HCT116 (cell line): ENCODE measurements at regions not wholly inside any gene's neighbourhood (a gene's known extent, or its start where the extent isn't known, plus 50 kb on each side); places are given as distances from the start of the nearest gene placed in this dataset.

Experiments used
- ATAC-seq: fragments of 200-7000 bp; cut with Tn5 transposase; 2 replicates; pipeline ENCODE4 v1.9.1; 2020; ENCODE audit warnings: mild to moderate bottlenecking, moderate library complexity
- BruUV-seq: library from RNA; stranded (reverse); fragments of 400-500 nt; replicated peaks from 2 replicates; lab custom pipeline; 2021; lab: Mats Ljungman, UMichigan
- CTCF ChIA-PET: fragments of 300-600 bp; sonication (Branson Sonifier 250); formaldehyde crosslinking; loops from one replicate; lab custom pipeline; 2021; ENCODE audit warnings: antibody characterized with exemption; lab: Charles Lee
- POLR2A ChIA-PET: fragments of 300-600, 350-600 bp; sonication (Branson Sonifier 250); formaldehyde crosslinking; loops from one replicate; lab custom pipeline; 2021; ENCODE audit warnings: antibody characterized with exemption; lab: Charles Lee
- RAD21 ChIA-PET, 2 experiments: fragments of 300-600 bp; sonication (Branson Sonifier 250); formaldehyde crosslinking; loops; one replicate each; lab custom pipeline; 2023; ENCODE audit warnings: low total read pairs in 2 of 2; ENCODE audit not compliant: uncharacterized antibody in 2 of 2, unreplicated experiment in 2 of 2, low non-redundant PET in 1 of 2; lab: Charles Lee
- DNase-seq: peaks from one replicate; pipeline ENCODE4 v3.0.0-alpha.2; 2010; ENCODE audit warnings: low read depth, low spot score
- H2AFZ ChIP-seq: fragments of 200-600 bp; shearing (Covaris generic), sonication (generic); 2 replicates; pipeline ENCODE4 v1.6.1; 2017; ENCODE audit warnings: low read depth, mixed run types, mixed read lengths, antibody characterized with exemption, low read length; ENCODE audit not compliant: poor library complexity, severe bottlenecking
- H3K27ac ChIP-seq: 2 replicates; pipeline ENCODE4 v1.5.1; 2012; ENCODE audit warnings: low read depth, low read length
- H3K27me3 ChIP-seq: fragments of 200-600 bp; sonication (generic); 2 replicates; pipeline ENCODE4 v1.6.1; 2016; ENCODE audit warnings: mixed run types, low read length, mixed read lengths; ENCODE audit not compliant: insufficient read depth
- H3K36me3 ChIP-seq, 2 experiments: fragments of 200-500 bp in 1 of 2; fragments of 200-600 bp in 1 of 2; sonication (Bioruptor generic) in 1 of 2; sonication (generic) in 1 of 2; 2 replicates each; pipeline versions ENCODE4 v1.5.1 to v1.6.1; 2014 to 2016; ENCODE audit warnings: low read length in 2 of 2, inconsistent platforms in 1 of 2, mixed read lengths in 1 of 2, mixed run types in 1 of 2; ENCODE audit not compliant: insufficient read depth in 2 of 2, control insufficient read depth in 1 of 2
- H3K4me1 ChIP-seq, 2 experiments: fragments of 200-600 bp in 1 of 2; sonication (generic) in 1 of 2; 2 replicates each; pipeline versions ENCODE4 v1.5.1 to v1.6.1; 2012 to 2017; ENCODE audit warnings: low read length in 2 of 2, inconsistent platforms in 1 of 2, mild to moderate bottlenecking in 1 of 2, mixed read lengths in 1 of 2, mixed run types in 1 of 2, moderate library complexity in 1 of 2; ENCODE audit not compliant: insufficient read depth in 2 of 2, control insufficient read depth in 1 of 2
- H3K4me2 ChIP-seq: fragments of 200-600 bp; sonication (generic); 2 replicates; pipeline ENCODE4 v1.6.1; 2017; ENCODE audit warnings: mixed run types, low read length, mixed read lengths
- H3K4me3 ChIP-seq, 2 experiments: fragments of 200-600 bp in 1 of 2; sonication (generic) in 1 of 2; replicated peaks in 1 of 2; 2 replicates each; pipeline ENCODE4 v1.5.1; 2011 to 2016; ENCODE audit warnings: low read length in 2 of 2, control low read depth in 1 of 2, low read depth in 1 of 2, mild to moderate bottlenecking in 1 of 2, mixed read lengths in 1 of 2, mixed run types in 1 of 2
- H3K79me2 ChIP-seq: fragments of 200-600 bp; sonication (generic); 2 replicates; pipeline ENCODE4 v1.6.1; 2017; ENCODE audit warnings: mild to moderate bottlenecking, mixed run types, low read length, moderate library complexity, mixed read lengths; ENCODE audit not compliant: insufficient read depth
- H3K9ac ChIP-seq: fragments of 200-600 bp; sonication (generic); 2 replicates; pipeline ENCODE4 v1.6.1; 2016; ENCODE audit warnings: low read length, mixed read lengths
- H3K9me2 ChIP-seq: fragments of 200-600 bp; sonication (generic), shearing (Covaris generic); 2 replicates; pipeline ENCODE4 v1.6.1; 2017; ENCODE audit warnings: mixed run types, mild to moderate bottlenecking, moderate library complexity; ENCODE audit not compliant: insufficient read depth
- H3K9me3 ChIP-seq, 2 experiments: fragments of 200-500 bp in 1 of 2; fragments of 200-600 bp in 1 of 2; sonication (Bioruptor generic) in 1 of 2; sonication (generic) in 1 of 2; 2 replicates each; pipeline ENCODE4 v1.6.1; 2014 to 2017; ENCODE audit warnings: low read length in 2 of 2, mixed read lengths in 2 of 2, inconsistent platforms in 1 of 2, low read depth in 1 of 2, mild to moderate bottlenecking in 1 of 2, mixed run types in 1 of 2, moderate library complexity in 1 of 2; ENCODE audit not compliant: control insufficient read depth in 1 of 2, insufficient read depth in 1 of 2
- H4K20me1 ChIP-seq: fragments of 200-600 bp; sonication (generic), shearing (Covaris generic); 2 replicates; pipeline ENCODE4 v1.6.1; 2017; ENCODE audit warnings: mixed run types, mild to moderate bottlenecking, moderate library complexity; ENCODE audit not compliant: insufficient read depth
- EGR1 ChIP-seq: IDR thresholded peaks from 2 replicates; pipeline ENCODE4 v1.6.1; 2012; ENCODE audit warnings: low read depth
- FOSL1 ChIP-seq: IDR thresholded peaks from 2 replicates; pipeline ENCODE4 v1.6.1; 2012; ENCODE audit warnings: low read depth
- JUND ChIP-seq: IDR thresholded peaks from 2 replicates; pipeline ENCODE4 v1.6.1; 2012
- POLR2AphosphoS5 ChIP-seq: IDR thresholded peaks from 2 replicates; pipeline ENCODE4 v1.6.1; 2011; ENCODE audit warnings: mild to moderate bottlenecking, low read depth, low read length, moderate library complexity
- RAD21 ChIP-seq: IDR thresholded peaks from 2 replicates; pipeline ENCODE4 v1.6.1; 2012; ENCODE audit warnings: low read depth, mild to moderate bottlenecking
- SIN3A ChIP-seq: IDR thresholded peaks from 2 replicates; pipeline ENCODE4 v1.6.1; 2012; ENCODE audit warnings: low read depth
- SP1 ChIP-seq: IDR thresholded peaks from 2 replicates; pipeline ENCODE4 v1.6.1; 2012; ENCODE audit warnings: low read depth
- TCF7L2 ChIP-seq: IDR thresholded peaks from 2 replicates; pipeline ENCODE4 v1.7.0; 2011; ENCODE audit warnings: borderline replicate concordance, inconsistent platforms; ENCODE audit not compliant: insufficient read depth, insufficient read length; ENCODE audit errors: extremely low read depth
- YY1 ChIP-seq: IDR thresholded peaks from 2 replicates; pipeline ENCODE4 v1.6.1; 2011; ENCODE audit warnings: low read length, low read depth, moderate library complexity, mild to moderate bottlenecking; ENCODE audit not compliant: insufficient replicate concordance; ENCODE audit errors: extremely low read depth
- ZFX ChIP-seq: fragments of 450-650 bp; IDR thresholded peaks from 2 replicates; pipeline ENCODE4 v1.6.1; 2017
- ZNF274 ChIP-seq: fragments of 200-500 bp; sonication (Bioruptor generic); IDR thresholded peaks from 2 replicates; pipeline ENCODE4 v1.6.1; 2014; ENCODE audit warnings: mild to moderate bottlenecking, low read depth, low read length, inconsistent platforms
- intact Hi-C: fragments of 100-400 bp; cut with micrococcal nuclease; formaldehyde crosslinking; loops from 2 replicates; pipeline ENCODE4 v1.10.0; 2022
- TF ChIP-seq, protein P1 (sequence below): IDR thresholded peaks from 2 replicates; pipeline ENCODE4 v1.6.1; 2012
- TF ChIP-seq, protein P2 (sequence below): IDR thresholded peaks from 2 replicates; pipeline ENCODE4 v1.6.1; 2012; ENCODE audit warnings: low read depth
- TF ChIP-seq, protein P3 (sequence below), 3 experiments: fragments of 200-600 bp in 1 of 3; sonication (generic) in 1 of 3; IDR thresholded peaks in 2 of 3; conservative IDR thresholded peaks in 1 of 3; 2 replicates each; pipeline ENCODE4 v1.5.1; 2012 to 2017; ENCODE audit warnings: low read depth in 2 of 3, low read length in 2 of 3, antibody characterized with exemption in 1 of 3, borderline replicate concordance in 1 of 3, control low read depth in 1 of 3, mild to moderate bottlenecking in 1 of 3, mixed read lengths in 1 of 3, mixed run types in 1 of 3, moderate library complexity in 1 of 3; ENCODE audit not compliant: insufficient read depth in 1 of 3

DNA sequence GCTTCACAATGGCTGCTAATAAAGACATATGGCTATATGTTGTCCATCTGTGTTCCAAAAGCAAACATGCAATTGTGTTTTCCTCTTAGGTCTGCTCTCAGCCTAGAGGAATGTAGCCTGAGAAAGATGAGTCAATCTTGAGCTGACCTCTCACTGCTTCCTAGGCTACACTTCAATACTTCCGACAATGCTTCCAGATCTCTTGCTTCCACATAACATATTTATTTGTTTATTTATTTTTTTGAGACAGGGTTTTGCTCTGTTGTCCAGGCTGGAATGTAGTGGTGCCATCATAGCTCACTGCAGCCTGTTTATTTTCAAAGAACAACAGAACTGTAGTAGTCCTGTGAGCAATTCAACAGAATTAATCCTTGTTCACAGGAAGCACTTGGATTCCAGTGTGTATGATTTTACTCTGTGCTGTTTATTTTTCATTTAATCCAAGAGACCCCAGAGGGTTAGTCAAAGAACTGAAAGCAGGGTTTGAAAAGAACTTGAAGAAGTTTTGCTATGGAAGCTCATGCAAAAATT lies 437.9 kb downstream of the TXNL1 start:
- Histone ChIP-seq H3K9me3 (peaks cover 6 to 34% of the 10 kb centered on the region in 2 experiments; a peak in 2 of 4 replicates), H3K79me2 (no peaks in the 10 kb centered on the region)
- no peak for ATAC-seq
- TF ChIP-seq YY1, result no peak
- TF ChIP-seq SP1, result no peak
- TF ChIP-seq POLR2AphosphoS5, result no peak
- no peak for TF ChIP-seq TCF7L2
- TF ChIP-seq ZFX, result no peak
- no peak for TF ChIP-seq JUND
- TF ChIP-seq, protein P1, sequence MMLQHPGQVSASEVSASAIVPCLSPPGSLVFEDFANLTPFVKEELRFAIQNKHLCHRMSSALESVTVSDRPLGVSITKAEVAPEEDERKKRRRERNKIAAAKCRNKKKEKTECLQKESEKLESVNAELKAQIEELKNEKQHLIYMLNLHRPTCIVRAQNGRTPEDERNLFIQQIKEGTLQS, result no peak
- no peak for TF ChIP-seq ZNF274
- TF ChIP-seq EGR1, result no peak
- TF ChIP-seq, protein P2, sequence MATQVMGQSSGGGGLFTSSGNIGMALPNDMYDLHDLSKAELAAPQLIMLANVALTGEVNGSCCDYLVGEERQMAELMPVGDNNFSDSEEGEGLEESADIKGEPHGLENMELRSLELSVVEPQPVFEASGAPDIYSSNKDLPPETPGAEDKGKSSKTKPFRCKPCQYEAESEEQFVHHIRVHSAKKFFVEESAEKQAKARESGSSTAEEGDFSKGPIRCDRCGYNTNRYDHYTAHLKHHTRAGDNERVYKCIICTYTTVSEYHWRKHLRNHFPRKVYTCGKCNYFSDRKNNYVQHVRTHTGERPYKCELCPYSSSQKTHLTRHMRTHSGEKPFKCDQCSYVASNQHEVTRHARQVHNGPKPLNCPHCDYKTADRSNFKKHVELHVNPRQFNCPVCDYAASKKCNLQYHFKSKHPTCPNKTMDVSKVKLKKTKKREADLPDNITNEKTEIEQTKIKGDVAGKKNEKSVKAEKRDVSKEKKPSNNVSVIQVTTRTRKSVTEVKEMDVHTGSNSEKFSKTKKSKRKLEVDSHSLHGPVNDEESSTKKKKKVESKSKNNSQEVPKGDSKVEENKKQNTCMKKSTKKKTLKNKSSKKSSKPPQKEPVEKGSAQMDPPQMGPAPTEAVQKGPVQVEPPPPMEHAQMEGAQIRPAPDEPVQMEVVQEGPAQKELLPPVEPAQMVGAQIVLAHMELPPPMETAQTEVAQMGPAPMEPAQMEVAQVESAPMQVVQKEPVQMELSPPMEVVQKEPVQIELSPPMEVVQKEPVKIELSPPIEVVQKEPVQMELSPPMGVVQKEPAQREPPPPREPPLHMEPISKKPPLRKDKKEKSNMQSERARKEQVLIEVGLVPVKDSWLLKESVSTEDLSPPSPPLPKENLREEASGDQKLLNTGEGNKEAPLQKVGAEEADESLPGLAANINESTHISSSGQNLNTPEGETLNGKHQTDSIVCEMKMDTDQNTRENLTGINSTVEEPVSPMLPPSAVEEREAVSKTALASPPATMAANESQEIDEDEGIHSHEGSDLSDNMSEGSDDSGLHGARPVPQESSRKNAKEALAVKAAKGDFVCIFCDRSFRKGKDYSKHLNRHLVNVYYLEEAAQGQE, result no peak
- no peak for TF ChIP-seq FOSL1
- no peak for TF ChIP-seq SIN3A
- TF ChIP-seq RAD21, result no peak
- TF ChIP-seq, protein P3, sequence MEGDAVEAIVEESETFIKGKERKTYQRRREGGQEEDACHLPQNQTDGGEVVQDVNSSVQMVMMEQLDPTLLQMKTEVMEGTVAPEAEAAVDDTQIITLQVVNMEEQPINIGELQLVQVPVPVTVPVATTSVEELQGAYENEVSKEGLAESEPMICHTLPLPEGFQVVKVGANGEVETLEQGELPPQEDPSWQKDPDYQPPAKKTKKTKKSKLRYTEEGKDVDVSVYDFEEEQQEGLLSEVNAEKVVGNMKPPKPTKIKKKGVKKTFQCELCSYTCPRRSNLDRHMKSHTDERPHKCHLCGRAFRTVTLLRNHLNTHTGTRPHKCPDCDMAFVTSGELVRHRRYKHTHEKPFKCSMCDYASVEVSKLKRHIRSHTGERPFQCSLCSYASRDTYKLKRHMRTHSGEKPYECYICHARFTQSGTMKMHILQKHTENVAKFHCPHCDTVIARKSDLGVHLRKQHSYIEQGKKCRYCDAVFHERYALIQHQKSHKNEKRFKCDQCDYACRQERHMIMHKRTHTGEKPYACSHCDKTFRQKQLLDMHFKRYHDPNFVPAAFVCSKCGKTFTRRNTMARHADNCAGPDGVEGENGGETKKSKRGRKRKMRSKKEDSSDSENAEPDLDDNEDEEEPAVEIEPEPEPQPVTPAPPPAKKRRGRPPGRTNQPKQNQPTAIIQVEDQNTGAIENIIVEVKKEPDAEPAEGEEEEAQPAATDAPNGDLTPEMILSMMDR (IDR thresholded peaks at IDR 0.05 in 2 of 3, conservative IDR thresholded peaks at IDR 0.05 in 1 of 3; ENCODE audit: borderline replicate concordance in 1 of 3, insufficient read depth in 1 of 3, low read depth in 2 of 3, low read length in 2 of 3), result no peak
- TF ChIP-seq, all 23 proteins: peak for 0
- Histone ChIP-seq H3K4me3 (no peak overlapping the region), H3K9ac (no peak overlapping the region), H3K4me2 (no peak overlapping the region), H4K20me1 (no peaks in the 10 kb centered on the region), H3K36me3 (no peaks in the 10 kb centered on the region), H3K9me2 (no peaks in the 10 kb centered on the region), H2AFZ (no peak overlapping the region), H3K27ac (no peak overlapping the region), H3K4me1 (no peaks in the 10 kb centered on the region), H3K27me3 (no peaks in the 10 kb centered on the region)
- CTCF ChIA-PET, result no interaction called here
- RAD21 ChIA-PET, result no interaction called here
- no TSS peak for BruUV-seq
- intact Hi-C loops, result no loop called here
- DNase-seq, result no peak
- POLR2A ChIA-PET, result no interaction called here
